ENCODE measurements at regions not wholly inside any gene's neighbourhood (a gene's known extent, or its start where the extent isn't known, plus 50 kb on each side); places are given as distances from the start of the nearest gene placed in this dataset.

DNA sequence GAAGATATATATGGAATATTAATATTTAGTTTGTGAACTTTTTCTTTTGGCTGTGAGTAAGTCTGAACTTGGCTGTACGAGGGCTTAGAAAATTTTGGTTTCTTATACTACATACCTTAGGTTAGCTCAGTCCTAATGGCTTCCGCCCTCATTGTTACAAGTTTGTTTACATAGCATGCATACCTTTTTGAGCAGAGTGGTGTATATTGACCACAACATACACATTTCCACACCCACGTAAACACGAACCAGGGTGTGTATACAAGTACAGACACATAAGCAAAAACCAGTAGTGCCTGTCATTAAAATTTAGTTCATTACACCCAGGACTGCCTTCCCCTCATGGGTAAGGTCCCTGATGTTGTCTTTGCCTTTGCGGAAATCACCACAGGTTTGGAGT is 230.2 kb upstream of the RGS6 start:
- peaks cover 0 to 31% (median 15%) of the 10 kb centered on the region in 4 donors for H3K4me1 ChIP-seq
- no peak overlapping the region for H3K27ac ChIP-seq
- no peaks in the 10 kb centered on the region for H3K9me3 ChIP-seq
- no peaks in the 10 kb centered on the region for H3K27me3 ChIP-seq
- intact Hi-C loops (cut with DNase I), result no loop called here
- H3K36me3 ChIP-seq, result peaks cover 0 to 9% (median 2%) of the 10 kb centered on the region in 4 donors
- DNase-seq, result no peak
- H3K4me3 ChIP-seq, result no peak overlapping the region
- 73 to 80% methylated on average over 5 of the region's 5 CpGs for WGBS, 2 donors
- TF ChIP-seq EP300 (IDR thresholded peaks at IDR 0.05) (no peak), POLR2A (IDR thresholded peaks at IDR 0.05) (no peak), POLR2AphosphoS5 (IDR thresholded peaks at IDR 0.05) (no peak), CTCF (IDR thresholded peaks at IDR 0.05) (no peak)

- H3K27ac ChIP-seq, result no peak overlapping the region
- H3K4me1 ChIP-seq, result peaks cover 0 to 31% (median 15%) of the 10 kb centered on the region in 4 donors
- DNase-seq, result no peak
- H3K27me3 ChIP-seq, result no peaks in the 10 kb centered on the region
- TF ChIP-seq POLR2AphosphoS5 (IDR thresholded peaks at IDR 0.05) (no peak), POLR2A (IDR thresholded peaks at IDR 0.05) (no peak), EP300 (IDR thresholded peaks at IDR 0.05) (no peak), CTCF (IDR thresholded peaks at IDR 0.05) (no peak)
- H3K4me3 ChIP-seq, result no peak overlapping the region
- 83 to 87% methylated on average over 2 of the region's 2 CpGs for WGBS, 2 donors
- H3K36me3 ChIP-seq, result peaks cover 0 to 9% (median 2%) of the 10 kb centered on the region in 4 donors
- H3K9me3 ChIP-seq, result no peaks in the 10 kb centered on the region
- intact Hi-C loops (cut with DNase I), result no loop called here
Measured at GRCh38 chr14:71702786-71703185, 229.4 kb upstream of the RGS6 start.

DNA sequence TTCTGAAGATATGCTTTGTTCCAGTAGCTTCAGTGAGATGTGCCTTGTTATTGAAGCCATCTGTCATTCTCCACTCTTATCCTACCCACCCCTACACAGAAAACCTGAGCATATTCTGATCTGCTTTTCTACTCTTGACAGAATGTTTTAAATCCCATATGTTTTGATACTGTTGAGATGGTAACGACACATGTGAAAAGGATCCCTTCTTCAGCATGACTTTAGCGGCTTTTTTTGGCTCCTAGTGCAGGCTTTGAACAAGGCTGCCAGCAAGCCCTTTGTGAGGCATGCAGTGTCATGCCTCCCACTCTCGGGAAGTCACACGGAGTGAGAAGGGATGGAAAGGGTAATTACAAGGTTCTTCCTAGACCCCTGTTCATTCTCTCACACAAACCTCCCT is 228.8 kb upstream of the RGS6 start:
- 72 to 89% methylated on average over 4 of the region's 4 CpGs for WGBS, 2 donors
- Histone ChIP-seq H3K27ac (no peak overlapping the region), H3K36me3 (peaks cover 0 to 9% (median 2%) of the 10 kb centered on the region in 4 donors), H3K4me3 (no peak overlapping the region), H3K27me3 (no peaks in the 10 kb centered on the region), H3K4me1 (peaks cover 0 to 29% (median 14%) of the 10 kb centered on the region in 4 donors), H3K9me3 (no peaks in the 10 kb centered on the region)
- no peak for TF ChIP-seq EP300 (IDR thresholded peaks at IDR 0.05)
- TF ChIP-seq POLR2A (IDR thresholded peaks at IDR 0.05), result no peak
- TF ChIP-seq CTCF (IDR thresholded peaks at IDR 0.05), result no peak
- no peak for TF ChIP-seq POLR2AphosphoS5 (IDR thresholded peaks at IDR 0.05)
- intact Hi-C loops (cut with DNase I), result no loop called here
- DNase-seq, result no peak

DNA sequence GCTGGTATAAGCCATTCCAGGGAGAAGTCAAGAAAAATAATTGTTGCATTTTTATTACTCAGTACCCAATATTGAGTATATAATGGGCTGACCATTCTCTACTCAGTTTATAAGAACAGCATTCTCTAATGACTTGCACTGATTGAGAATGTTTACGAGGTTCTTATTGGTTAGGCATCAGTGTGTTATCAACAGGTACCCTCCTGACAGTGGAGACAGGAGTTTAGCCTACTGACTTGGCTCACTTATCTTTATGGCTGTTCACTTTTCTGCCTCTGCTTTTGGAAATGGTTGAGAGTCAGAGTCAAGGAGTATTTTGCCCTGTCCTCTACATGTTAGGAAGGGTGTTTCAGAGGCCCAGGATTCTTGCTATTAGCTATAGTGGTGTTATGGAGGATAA is 228.0 kb upstream of the RGS6 start:
- no peaks in the 10 kb centered on the region for H3K9me3 ChIP-seq
- H3K4me1 ChIP-seq, result peaks cover 0 to 21% (median 11%) of the 10 kb centered on the region in 4 donors
- WGBS, 2 donors, result 96 to 97% methylated on average over 1 of the region's 1 CpG
- no peak overlapping the region for H3K4me3 ChIP-seq
- H3K27me3 ChIP-seq, result no peaks in the 10 kb centered on the region
- no peak for DNase-seq
- TF ChIP-seq EP300 (IDR thresholded peaks at IDR 0.05) (no peak), POLR2AphosphoS5 (IDR thresholded peaks at IDR 0.05) (no peak), POLR2A (IDR thresholded peaks at IDR 0.05) (no peak), CTCF (IDR thresholded peaks at IDR 0.05) (no peak)
- H3K36me3 ChIP-seq, result peaks cover 0 to 13% (median 3%) of the 10 kb centered on the region in 4 donors
- H3K27ac ChIP-seq, result no peak overlapping the region
- intact Hi-C loops (cut with DNase I), result no loop called here

DNA sequence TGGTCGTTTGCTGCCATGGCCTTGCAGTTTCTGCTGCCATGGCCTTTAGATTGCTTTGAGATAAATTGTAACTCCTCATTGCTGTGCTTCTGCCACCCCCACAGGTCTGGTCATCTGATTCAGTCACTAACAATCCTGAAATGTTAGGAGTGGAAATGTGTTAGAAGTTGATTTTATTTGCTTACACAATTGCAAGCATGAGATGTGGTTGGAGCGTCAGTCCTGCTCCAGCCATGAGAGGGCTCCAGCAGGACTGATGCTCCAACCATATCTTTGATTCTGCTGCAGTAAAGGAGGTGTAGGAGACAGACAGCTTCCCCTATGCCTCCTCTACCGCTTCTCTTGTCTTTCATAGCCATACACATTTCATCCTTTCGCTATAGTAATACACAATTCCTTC is 226.8 kb upstream of the RGS6 start:
- Histone ChIP-seq H3K9me3 (no peaks in the 10 kb centered on the region), H3K36me3 (peaks cover 0 to 21% (median 7%) of the 10 kb centered on the region in 4 donors), H3K4me1 (peaks cover 0 to 21% (median 11%) of the 10 kb centered on the region in 4 donors), H3K4me3 (no peak overlapping the region), H3K27me3 (no peaks in the 10 kb centered on the region), H3K27ac (no peak overlapping the region)
- no peak for DNase-seq
- 88 to 91% methylated on average over 4 of the region's 4 CpGs for WGBS, 2 donors
- intact Hi-C loops (cut with DNase I), result no loop called here
- no peak for TF ChIP-seq POLR2A (IDR thresholded peaks at IDR 0.05)
- TF ChIP-seq POLR2AphosphoS5 (IDR thresholded peaks at IDR 0.05), result no peak
- no peak for TF ChIP-seq EP300 (IDR thresholded peaks at IDR 0.05)
- TF ChIP-seq CTCF (IDR thresholded peaks at IDR 0.05), result no peak

Data from sigmoid colon (tissue), 6 donors.